NCI-H524 treated with DMSO at 0.1 percent for 48 hours (cell line): ENCODE measurements at regions not wholly inside any gene's neighbourhood (a gene's known extent, or its start where the extent isn't known, plus 50 kb on each side); places are given as distances from the start of the nearest gene placed in this dataset.
"Not testable (repeated sequence)": the region's sequence is repeated elsewhere in the genome, so short reads cannot be mapped to it uniquely, and the experiment has no call there.

ENCODE experiments used
- DNase-seq: peaks from one replicate; lab custom pipeline; 2025; lab: John Stamatoyannopoulos, UW

- no peak for DNase-seq
Observed at GRCh38 chr17:70584255-70584654, 414.9 kb downstream of the KCNJ2 start.

- no peak for DNase-seq
Observed at GRCh38 chr17:70588003-70588402, 418.7 kb downstream of the KCNJ2 start.

GRCh38 chr17:70597774-70598173 is 428.4 kb downstream of the KCNJ2 start:
- no peak for DNase-seq

GRCh38 chr17:70599198-70599597 is 429.9 kb downstream of the KCNJ2 start:
- no peak for DNase-seq

GRCh38 chr17:70599945-70600344 is 430.6 kb downstream of the KCNJ2 start:
- not testable (repeated sequence) for DNase-seq

GRCh38 chr17:70603226-70603625 is 433.9 kb downstream of the KCNJ2 start:
- DNase-seq: no peak

GRCh38 chr17:70604854-70605253 is 435.5 kb downstream of the KCNJ2 start:
- DNase-seq: no peak

GRCh38 chr17:70606086-70606485 is 436.8 kb downstream of the KCNJ2 start:
- DNase-seq: no peak

- no peak for DNase-seq
Observed at GRCh38 chr17:70608193-70608592, 438.9 kb downstream of the KCNJ2 start.

GRCh38 chr17:70608957-70609356 is 439.6 kb downstream of the KCNJ2 start:
- no peak for DNase-seq

GRCh38 chr17:70609566-70609965 is 440.2 kb downstream of the KCNJ2 start:
- DNase-seq: no peak

- DNase-seq: no peak
Observed at GRCh38 chr17:70610161-70610560, 440.8 kb downstream of the KCNJ2 start.

GRCh38 chr17:70613681-70614080 is 444.3 kb downstream of the KCNJ2 start:
- no peak for DNase-seq

- no peak for DNase-seq
Observed at GRCh38 chr17:70615831-70616230, 446.5 kb downstream of the KCNJ2 start.

- DNase-seq: no peak
Observed at GRCh38 chr17:70618641-70619040, 449.3 kb downstream of the KCNJ2 start.

GRCh38 chr17:70621566-70621965 is 452.2 kb downstream of the KCNJ2 start:
- DNase-seq: peak; percentile 62

GRCh38 chr17:70622368-70623260 is 453.3 kb downstream of the KCNJ2 start:
- peak; percentile 25 for DNase-seq

GRCh38 chr17:70624211-70624610 is 454.9 kb downstream of the KCNJ2 start:
- no peak for DNase-seq

- DNase-seq: no peak
Observed at GRCh38 chr17:70629902-70630301, 460.6 kb downstream of the KCNJ2 start.

GRCh38 chr17:70636517-70637133 is 467.3 kb downstream of the KCNJ2 start:
- no peak for DNase-seq

- no peak for DNase-seq
Observed at GRCh38 chr17:70642059-70642458, 472.7 kb downstream of the KCNJ2 start.

GRCh38 chr17:70644096-70644495 is 474.8 kb downstream of the KCNJ2 start:
- no peak for DNase-seq

GRCh38 chr17:70646673-70647072 is 477.3 kb downstream of the KCNJ2 start:
- DNase-seq: no peak
